HL-60 (cell line): ENCODE measurements at regions not wholly inside any gene's neighbourhood (a gene's known extent, or its start where the extent isn't known, plus 50 kb on each side); places are given as distances from the start of the nearest gene placed in this dataset.
"Not testable (repeated sequence)": the region's sequence is repeated elsewhere in the genome, so short reads cannot be mapped to it uniquely, and the experiment has no call there.

Experiments used
- DNase-seq, 2 experiments: peaks; one replicate each; pipeline ENCODE4 v3.0.0-alpha.2; 2010 to 2020; ENCODE audit warnings: low read depth in 1 of 2, low spot score in 1 of 2
- H3K27ac ChIP-seq: fragments of 250-450 bp; sonication (Bioruptor Pico); replicated peaks from 2 replicates; pipeline ENCODE4 v1.5.1; 2020; ENCODE audit warnings: mild to moderate bottlenecking, moderate library complexity
- H3K27me3 ChIP-seq: fragments of 250-450 bp; sonication (Bioruptor Pico); 2 replicates; pipeline ENCODE4 v1.5.1; 2021; ENCODE audit warnings: mild to moderate bottlenecking, moderate library complexity; ENCODE audit not compliant: insufficient read depth, poor library complexity, severe bottlenecking
- H3K4me3 ChIP-seq: replicated peaks from 2 replicates; pipeline ENCODE4 v1.5.1; 2011; ENCODE audit warnings: mild to moderate bottlenecking, control low read depth, low read length; ENCODE audit not compliant: insufficient read depth
- CTCF ChIP-seq: IDR thresholded peaks from one replicate; pipeline ENCODE4 v1.5.1; 2011; ENCODE audit warnings: low read length, control low read depth, inconsistent platforms; ENCODE audit not compliant: insufficient read depth
- GABPA ChIP-seq: IDR thresholded peaks from 2 replicates; pipeline ENCODE4 v1.6.1; 2012; ENCODE audit warnings: low read depth
- POLR2AphosphoS5 ChIP-seq: IDR thresholded peaks from 2 replicates; pipeline ENCODE4 v1.6.1; 2012; ENCODE audit warnings: low read depth
- REST ChIP-seq: IDR thresholded peaks from 2 replicates; pipeline ENCODE4 v1.6.1; 2012; ENCODE audit warnings: low read depth; ENCODE audit not compliant: insufficient replicate concordance
- SPI1 ChIP-seq: IDR thresholded peaks from 2 replicates; pipeline ENCODE4 v1.6.1; 2012; ENCODE audit warnings: low read depth, mild to moderate bottlenecking, borderline replicate concordance

DNA sequence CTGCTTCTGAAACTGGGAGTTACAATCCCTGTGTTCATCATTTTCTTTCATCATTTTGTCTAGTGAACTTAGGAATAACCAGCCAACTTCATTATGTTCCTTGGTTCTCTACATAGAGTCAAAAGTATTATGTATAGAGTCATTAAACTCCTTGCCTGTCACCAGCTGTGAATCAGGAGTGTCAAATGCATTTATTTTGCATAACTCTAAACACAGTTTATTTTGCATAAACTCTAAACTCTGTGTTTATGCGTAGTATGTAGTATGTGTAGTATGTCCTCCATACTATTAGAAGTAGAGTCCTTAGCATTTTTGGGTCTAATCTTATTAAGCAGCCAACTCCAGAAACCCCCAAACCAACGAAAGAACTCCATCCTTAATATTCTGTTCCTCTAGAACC lies 164.4 kb downstream of the EVA1A start:
- Histone ChIP-seq H3K4me3 (no peak overlapping the region), H3K27me3 (no peaks in the 10 kb centered on the region), H3K27ac (no peak overlapping the region)
- no peak for TF ChIP-seq REST
- TF ChIP-seq CTCF = no peak
- no peak for TF ChIP-seq SPI1
- no peak for TF ChIP-seq POLR2AphosphoS5
- no peak for TF ChIP-seq GABPA
- DNase-seq = no peak

DNA sequence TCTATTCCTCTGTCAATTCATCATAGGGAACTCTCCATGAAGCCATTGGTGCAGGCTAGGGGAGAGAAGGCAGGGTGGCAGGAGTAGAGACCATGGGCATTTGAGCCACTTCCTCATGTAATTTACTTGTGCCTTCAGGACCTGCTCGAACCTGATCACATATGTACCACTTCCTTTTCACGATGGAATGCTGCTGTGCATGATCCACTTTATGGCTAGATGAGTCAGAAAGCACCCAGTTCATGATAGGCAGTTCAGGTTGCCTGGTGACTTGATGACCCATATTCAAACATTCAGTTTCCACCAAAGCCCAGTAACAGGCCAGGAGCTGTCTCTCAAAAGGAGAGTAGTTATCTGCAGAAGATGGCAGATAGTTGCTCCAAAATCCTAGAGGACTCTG lies 166.0 kb downstream of the EVA1A start:
- not testable (repeated sequence) for H3K27me3 ChIP-seq, H3K4me3 ChIP-seq, DNase-seq

GRCh38 chr2:75390169-75390568 lies 170.6 kb downstream of the EVA1A start:
- no peak for DNase-seq
- TF ChIP-seq REST (no peak), GABPA (no peak), SPI1 (no peak), CTCF (no peak), POLR2AphosphoS5 (no peak)
- H3K4me3 ChIP-seq = no peak overlapping the region
- no peaks in the 10 kb centered on the region for H3K27me3 ChIP-seq
- no peak overlapping the region for H3K27ac ChIP-seq

More for the DNA sequence above, 166.0 kb downstream of the EVA1A start:
- not testable (repeated sequence) for H3K27ac ChIP-seq

DNA sequence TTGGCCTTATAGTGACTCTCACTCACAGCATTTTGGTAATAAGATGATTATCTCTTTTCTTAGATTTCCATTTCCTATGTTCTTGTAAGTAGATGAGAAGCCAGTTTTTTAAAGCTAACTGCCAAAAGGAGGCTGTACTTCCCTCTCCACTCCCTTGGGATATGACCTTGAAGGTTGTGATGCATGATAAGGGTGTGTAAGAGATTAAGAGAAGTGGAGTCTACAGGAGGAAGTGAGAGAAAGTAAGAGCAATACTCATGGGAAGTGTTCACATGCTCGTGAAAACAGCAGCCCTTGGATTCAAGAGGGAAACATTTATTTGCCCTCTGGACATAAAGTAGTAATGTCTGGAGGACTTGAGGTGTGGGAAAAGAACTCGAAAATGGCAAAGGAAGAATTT lies 171.5 kb downstream of the EVA1A start:
- TF ChIP-seq GABPA (no peak), POLR2AphosphoS5 (no peak), SPI1 (no peak), REST (no peak)
- H3K27ac ChIP-seq = no peak overlapping the region
- no peak overlapping the region for H3K4me3 ChIP-seq
- H3K27me3 ChIP-seq = no peaks in the 10 kb centered on the region
- DNase-seq = no peak
